Sigmoid colon (tissue), 6 donors: ENCODE measurements at regions not wholly inside any gene's neighbourhood (a gene's known extent, or its start where the extent isn't known, plus 50 kb on each side); places are given as distances from the start of the nearest gene placed in this dataset.

Experiments used
- DNase-seq: peaks from one replicate; pipeline ENCODE4 v3.0.0-alpha.2; 2019
- H3K27ac ChIP-seq, 4 donors: fragments of 200-600 bp; sonication (generic); one replicate each; pipeline ENCODE4 v1.5.1; 2016 to 2019; ENCODE audit warnings: mild to moderate bottlenecking in 1 of 4
- H3K27me3 ChIP-seq, 3 donors: fragments of 200-600 bp; sonication (generic); one replicate each; pipeline ENCODE4 v1.5.1; 2019; ENCODE audit warnings: mild to moderate bottlenecking in 1 of 3
- H3K36me3 ChIP-seq, 4 donors: fragments of 200-600 bp; sonication (generic); one replicate each; pipeline ENCODE4 v1.5.1; 2016 to 2019
- H3K4me1 ChIP-seq, 4 donors: fragments of 200-600 bp; sonication (generic); one replicate each; pipeline ENCODE4 v1.5.1; 2017 to 2019
- H3K4me3 ChIP-seq, 4 donors: fragments of 200-600 bp; sonication (generic); one replicate each; pipeline ENCODE4 v1.5.1; 2017 to 2019; ENCODE audit warnings: mild to moderate bottlenecking in 2 of 4, moderate library complexity in 1 of 4
- H3K9me3 ChIP-seq, 4 donors: fragments of 200-600 bp in 3 of 4; sonication (generic) in 3 of 4; one replicate each; pipeline versions ENCODE4 v1.5.1 to v1.6.1; 2013 to 2019
- EP300 ChIP-seq, 4 donors: sonication (generic); formaldehyde crosslinking; IDR thresholded peaks; one replicate each; pipeline ENCODE4 v1.6.1; 2017; ENCODE audit warnings: antibody characterized with exemption in 4 of 4
- POLR2A ChIP-seq, 2 donors: fragments of 450-650 bp; IDR thresholded peaks; one replicate each; pipeline ENCODE4 v1.6.1; 2016; ENCODE audit warnings: antibody characterized with exemption in 2 of 2, mild to moderate bottlenecking in 2 of 2, moderate library complexity in 2 of 2
- POLR2AphosphoS5 ChIP-seq, 4 donors: sonication (generic); formaldehyde crosslinking; IDR thresholded peaks; one replicate each; pipeline ENCODE4 v1.6.1; 2017; ENCODE audit warnings: antibody characterized with exemption in 4 of 4
- WGBS, 2 donors: extraction: QIAGEN DNeasy Blood & Tissue Kit; methylation state at CpG; one replicate each; pipeline ENCODE4 v1.1.7; 2013; 5-methylcytosine and 5-hydroxymethylcytosine counted together
- intact Hi-C: fragments of 100-400 bp; cut with DNase I; formaldehyde crosslinking; loops from one replicate; pipeline ENCODE4 v1.15.1; 2023
- TF ChIP-seq, protein P1 (sequence below), 4 experiments: fragments of 450-650 bp in 3 of 4; fragments of 200-600 bp in 1 of 4; IDR thresholded peaks; one replicate each; pipeline ENCODE4 v1.5.1; 2016 to 2019; ENCODE audit warnings: antibody characterized with exemption in 4 of 4, mild to moderate bottlenecking in 3 of 4, moderate library complexity in 2 of 4
- donor health status: healthy with polysubstance abuse.
- donor health status: healthy.

DNA sequence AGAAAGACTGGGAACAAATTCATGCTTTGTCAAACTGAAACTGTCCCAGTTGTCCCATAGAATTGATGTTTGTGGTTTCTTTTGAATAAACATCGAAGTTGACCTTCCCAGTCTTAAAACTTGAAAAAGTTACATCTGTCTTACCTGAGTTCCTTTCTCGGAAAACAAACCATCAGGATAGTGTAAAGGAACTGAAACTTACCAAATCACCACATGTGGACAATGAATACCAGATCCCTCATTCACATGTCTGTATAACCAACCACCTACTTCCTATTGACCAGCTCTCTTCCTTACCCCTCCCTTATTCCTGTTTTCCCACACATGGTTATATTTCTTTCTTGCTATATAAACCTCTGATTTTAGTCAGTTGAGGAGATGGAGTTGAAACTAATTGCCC, 791.7 kb upstream of the PCDH20 start:
- intact Hi-C loops, result no loop called here
- no peak for DNase-seq
- 70 to 79% methylated on average over 2 of the region's 2 CpGs for WGBS, 2 donors
- Histone ChIP-seq H3K9me3 (no peaks in the 10 kb centered on the region), H3K27ac (no peak overlapping the region), H3K4me1 (no peaks in the 10 kb centered on the region), H3K27me3 (no peaks in the 10 kb centered on the region), H3K4me3 (no peak overlapping the region), H3K36me3 (no peaks in the 10 kb centered on the region)
- TF ChIP-seq POLR2AphosphoS5 (IDR thresholded peaks at IDR 0.05) (no peak), POLR2A (IDR thresholded peaks at IDR 0.05) (no peak), EP300 (IDR thresholded peaks at IDR 0.05) (no peak)
- TF ChIP-seq, protein P1, sequence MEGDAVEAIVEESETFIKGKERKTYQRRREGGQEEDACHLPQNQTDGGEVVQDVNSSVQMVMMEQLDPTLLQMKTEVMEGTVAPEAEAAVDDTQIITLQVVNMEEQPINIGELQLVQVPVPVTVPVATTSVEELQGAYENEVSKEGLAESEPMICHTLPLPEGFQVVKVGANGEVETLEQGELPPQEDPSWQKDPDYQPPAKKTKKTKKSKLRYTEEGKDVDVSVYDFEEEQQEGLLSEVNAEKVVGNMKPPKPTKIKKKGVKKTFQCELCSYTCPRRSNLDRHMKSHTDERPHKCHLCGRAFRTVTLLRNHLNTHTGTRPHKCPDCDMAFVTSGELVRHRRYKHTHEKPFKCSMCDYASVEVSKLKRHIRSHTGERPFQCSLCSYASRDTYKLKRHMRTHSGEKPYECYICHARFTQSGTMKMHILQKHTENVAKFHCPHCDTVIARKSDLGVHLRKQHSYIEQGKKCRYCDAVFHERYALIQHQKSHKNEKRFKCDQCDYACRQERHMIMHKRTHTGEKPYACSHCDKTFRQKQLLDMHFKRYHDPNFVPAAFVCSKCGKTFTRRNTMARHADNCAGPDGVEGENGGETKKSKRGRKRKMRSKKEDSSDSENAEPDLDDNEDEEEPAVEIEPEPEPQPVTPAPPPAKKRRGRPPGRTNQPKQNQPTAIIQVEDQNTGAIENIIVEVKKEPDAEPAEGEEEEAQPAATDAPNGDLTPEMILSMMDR (IDR thresholded peaks at IDR 0.05), result no peak

DNA sequence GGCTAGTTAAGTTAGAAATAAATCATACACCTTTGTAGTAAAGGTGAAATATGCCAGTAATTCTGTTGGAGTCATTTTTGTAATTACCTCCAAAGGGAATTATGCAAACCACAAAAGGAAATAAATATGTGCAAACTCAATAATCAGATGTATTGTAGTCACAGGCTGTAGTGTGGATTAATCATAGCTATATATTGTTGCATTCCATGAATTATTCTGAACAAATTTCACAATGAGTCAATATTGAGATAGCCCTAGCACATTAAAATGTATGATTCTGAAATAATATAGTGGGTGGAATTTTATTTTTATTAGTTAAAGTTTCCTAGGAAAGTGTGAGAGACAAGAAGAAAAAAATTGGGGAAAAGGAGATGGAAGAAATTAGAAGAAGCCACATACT, 790.5 kb upstream of the PCDH20 start:
- H3K4me1 ChIP-seq, result no peaks in the 10 kb centered on the region
- H3K27me3 ChIP-seq, result no peaks in the 10 kb centered on the region
- intact Hi-C loops, result no loop called here
- no peaks in the 10 kb centered on the region for H3K9me3 ChIP-seq
- H3K27ac ChIP-seq, result no peak overlapping the region
- DNase-seq, result no peak
- H3K4me3 ChIP-seq, result no peak overlapping the region
- H3K36me3 ChIP-seq, result no peaks in the 10 kb centered on the region
- TF ChIP-seq POLR2A (IDR thresholded peaks at IDR 0.05) (no peak), POLR2AphosphoS5 (IDR thresholded peaks at IDR 0.05) (no peak), EP300 (IDR thresholded peaks at IDR 0.05) (no peak)
- TF ChIP-seq, protein P1 (IDR thresholded peaks at IDR 0.05), result no peak

DNA sequence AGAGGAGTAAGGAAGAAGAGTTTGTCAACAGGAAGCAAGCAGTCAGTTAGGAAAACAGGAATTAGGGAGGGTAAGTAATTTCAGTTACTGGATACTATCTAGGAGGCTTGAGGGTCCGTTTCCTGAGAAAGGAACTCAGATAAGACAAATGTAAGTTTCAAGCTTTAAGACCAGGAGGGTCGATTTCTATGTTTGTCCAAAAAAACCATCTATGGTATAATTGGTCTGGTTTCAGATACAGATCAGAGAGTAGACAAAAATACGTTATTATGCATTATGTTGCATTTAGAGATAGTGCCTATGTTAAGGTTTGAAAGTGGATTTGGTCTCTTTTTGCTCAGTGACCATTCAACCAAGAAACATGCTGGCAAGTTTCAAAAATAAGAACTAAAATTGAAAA, 789.6 kb upstream of the PCDH20 start:
- Histone ChIP-seq H3K4me3 (no peak overlapping the region), H3K9me3 (no peaks in the 10 kb centered on the region), H3K27ac (no peak overlapping the region), H3K4me1 (no peaks in the 10 kb centered on the region), H3K36me3 (no peaks in the 10 kb centered on the region), H3K27me3 (no peaks in the 10 kb centered on the region)
- no peak for DNase-seq
- TF ChIP-seq, protein P1 (IDR thresholded peaks at IDR 0.05), result no peak
- TF ChIP-seq POLR2AphosphoS5 (IDR thresholded peaks at IDR 0.05), result no peak
- no peak for TF ChIP-seq EP300 (IDR thresholded peaks at IDR 0.05)
- 31 to 72% methylated on average over 3 of the region's 3 CpGs for WGBS, 2 donors
- intact Hi-C loops, result no loop called here

DNA sequence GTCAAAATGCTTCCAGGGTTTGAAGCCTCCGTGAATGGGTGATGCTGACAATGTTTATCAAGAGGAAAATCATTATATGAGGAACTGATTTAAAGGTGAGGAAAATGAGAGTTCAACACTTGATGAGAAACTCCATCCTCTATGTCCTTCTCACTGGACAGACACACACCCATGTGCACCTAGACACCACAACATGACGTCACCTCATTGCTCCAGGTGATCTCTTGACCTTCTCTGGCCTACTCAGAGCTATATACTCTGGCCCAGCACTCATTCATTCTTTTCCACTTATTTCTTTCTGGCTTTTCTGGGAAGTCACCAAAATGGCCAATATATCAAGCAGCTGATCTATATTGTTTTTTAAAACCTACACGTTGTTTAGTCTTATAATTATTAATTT, 778.7 kb upstream of the PCDH20 start:
- Histone ChIP-seq H3K27ac (no peak overlapping the region), H3K36me3 (no peaks in the 10 kb centered on the region), H3K9me3 (no peaks in the 10 kb centered on the region), H3K4me1 (no peaks in the 10 kb centered on the region), H3K27me3 (no peaks in the 10 kb centered on the region), H3K4me3 (no peak overlapping the region)
- intact Hi-C loops, result no loop called here
- DNase-seq, result no peak
- WGBS, 2 donors, result 69 to 83% methylated on average over 3 of the region's 3 CpGs
- TF ChIP-seq POLR2A (IDR thresholded peaks at IDR 0.05) (no peak), POLR2AphosphoS5 (IDR thresholded peaks at IDR 0.05) (no peak)
- TF ChIP-seq, protein P1 (IDR thresholded peaks at IDR 0.05), result no peak

DNA sequence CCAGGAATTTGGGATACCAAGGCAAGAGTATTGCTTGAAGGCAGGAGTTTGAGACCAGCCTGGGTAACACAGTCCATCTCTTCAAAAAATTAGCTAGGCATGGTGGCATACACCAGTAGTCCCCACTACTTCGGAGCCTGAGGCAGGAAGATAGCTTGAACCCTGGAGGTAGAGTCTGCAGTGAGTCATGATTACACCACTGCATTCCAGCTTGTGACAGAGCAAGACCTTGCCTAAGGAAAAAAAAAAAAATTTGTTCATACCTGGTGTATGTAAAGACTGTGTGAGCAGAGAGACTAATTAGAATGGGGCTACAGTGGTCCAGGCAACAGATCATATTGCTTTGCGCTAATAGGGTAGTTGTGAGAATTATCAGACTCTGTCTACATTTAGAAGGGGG, 778.3 kb upstream of the PCDH20 start:
- H3K27me3 ChIP-seq, result no peaks in the 10 kb centered on the region
- H3K4me1 ChIP-seq, result no peaks in the 10 kb centered on the region
- 82 to 87% methylated on average over 2 of the region's 2 CpGs for WGBS, 2 donors
- H3K36me3 ChIP-seq, result no peaks in the 10 kb centered on the region
- H3K9me3 ChIP-seq, result no peaks in the 10 kb centered on the region
- TF ChIP-seq POLR2A (IDR thresholded peaks at IDR 0.05) (no peak), POLR2AphosphoS5 (IDR thresholded peaks at IDR 0.05) (no peak), EP300 (IDR thresholded peaks at IDR 0.05) (no peak)
- TF ChIP-seq, protein P1 (IDR thresholded peaks at IDR 0.05), result no peak
- intact Hi-C loops, result no loop called here
- no peak overlapping the region for H3K27ac ChIP-seq
- DNase-seq, result no peak
- no peak overlapping the region for H3K4me3 ChIP-seq
